SK-N-SH (cell line): ENCODE measurements at regions not wholly inside any gene's neighbourhood (a gene's known extent, or its start where the extent isn't known, plus 50 kb on each side); places are given as distances from the start of the nearest gene placed in this dataset.

Experiments
- CTCF ChIA-PET: fragments of 300-600, 350-600 bp; formaldehyde crosslinking; extraction: SDS; loops from one replicate; lab custom pipeline; 2021; lab: Yijun Ruan, JAX
- POLR2A ChIA-PET: fragments of 350-600 bp; sonication (Branson Sonifier 250); formaldehyde crosslinking; extraction: SDS; loops from one replicate; lab custom pipeline; 2020; ENCODE audit warnings: antibody characterized with exemption, inconsistent platforms; lab: Yijun Ruan, JAX
- DNase-seq: peaks from one replicate; pipeline ENCODE4 v3.0.0; 2012
- H2AFZ ChIP-seq: fragments of 200-600 bp; sonication (generic); 2 replicates; pipeline ENCODE4 v1.8.1; 2016; ENCODE audit warnings: antibody characterized with exemption, mild to moderate bottlenecking, low read depth
- H3F3A ChIP-seq: fragments of 200-600 bp; sonication (generic); replicated peaks from 2 replicates; pipeline ENCODE3; 2016; ENCODE audit warnings: antibody characterized with exemption, mild to moderate bottlenecking; ENCODE audit not compliant: insufficient read depth
- H3K27ac ChIP-seq, 2 experiments: fragments of 200-500 bp in 1 of 2; fragments of 200-600 bp in 1 of 2; sonication (Bioruptor generic) in 1 of 2; sonication (generic), shearing (Covaris generic) in 1 of 2; 2 replicates each; pipeline versions ENCODE4 v1.5.1 to v1.6.1; 2014 to 2016; ENCODE audit warnings: low read depth in 2 of 2, inconsistent platforms in 1 of 2, low read length in 1 of 2, mild to moderate bottlenecking in 1 of 2, mixed read lengths in 1 of 2
- H3K27me3 ChIP-seq: fragments of 200-600 bp; sonication (generic), shearing (Covaris generic); 2 replicates; pipeline ENCODE4 v1.6.1; 2016; ENCODE audit warnings: mixed run types; ENCODE audit not compliant: insufficient read depth
- H3K36me3 ChIP-seq, 2 experiments: fragments of 200-500 bp in 1 of 2; fragments of 200-600 bp in 1 of 2; sonication (Bioruptor generic) in 1 of 2; sonication (generic) in 1 of 2; replicated peaks in 1 of 2; 2 replicates each; pipeline versions ENCODE3 to v1.5.1; 2014 to 2016; ENCODE audit warnings: low read length in 1 of 2, mild to moderate bottlenecking in 1 of 2; ENCODE audit not compliant: insufficient read depth in 2 of 2, control insufficient read depth in 1 of 2
- H3K4me1 ChIP-seq, 2 experiments: fragments of 200-500 bp in 1 of 2; fragments of 200-600 bp in 1 of 2; sonication (Bioruptor generic) in 1 of 2; sonication (generic), shearing (Covaris generic) in 1 of 2; 2 replicates each; pipeline versions ENCODE4 v1.5.1 to v1.6.1; 2014 to 2016; ENCODE audit warnings: low read depth in 1 of 2, low read length in 1 of 2, mixed run types in 1 of 2; ENCODE audit not compliant: insufficient read depth in 2 of 2, control insufficient read depth in 1 of 2
- H3K4me2 ChIP-seq: fragments of 200-600 bp; sonication (generic), shearing (Covaris generic); 2 replicates; pipeline ENCODE4 v1.6.1; 2017; ENCODE audit warnings: mixed run types
- H3K4me3 ChIP-seq, 2 experiments: fragments of 200-500 bp in 1 of 2; fragments of 200-600 bp in 1 of 2; sonication (Bioruptor generic) in 1 of 2; sonication (generic), shearing (Covaris generic) in 1 of 2; 2 replicates each; pipeline versions ENCODE4 v1.5.1 to v1.8.1; 2014 to 2016; ENCODE audit warnings: low read depth in 2 of 2, inconsistent platforms in 1 of 2, low read length in 1 of 2, mild to moderate bottlenecking in 1 of 2, mixed read lengths in 1 of 2, moderate library complexity in 1 of 2
- H3K79me2 ChIP-seq: fragments of 200-600 bp; sonication (generic); 2 replicates; pipeline ENCODE4 v1.8.1; 2017; ENCODE audit warnings: mild to moderate bottlenecking; ENCODE audit not compliant: insufficient read depth
- H3K9ac ChIP-seq: fragments of 200-600 bp; sonication (generic); 2 replicates; pipeline ENCODE4 v1.6.1; 2017; ENCODE audit warnings: mixed run types
- H3K9me2 ChIP-seq: fragments of 200-600 bp; sonication (generic); 2 replicates; pipeline ENCODE4 v1.6.1; 2017; ENCODE audit warnings: mixed run types
- H3K9me3 ChIP-seq: fragments of 200-600 bp; sonication (generic); 2 replicates; pipeline ENCODE4 v1.6.1; 2017; ENCODE audit warnings: mixed run types, mild to moderate bottlenecking, moderate library complexity
- H4K20me1 ChIP-seq: fragments of 200-600 bp; sonication (generic); 2 replicates; pipeline ENCODE4 v1.6.1; 2017; ENCODE audit warnings: mild to moderate bottlenecking, mixed run types; ENCODE audit not compliant: insufficient read depth
- CHD2 ChIP-seq: fragments of 150-350 bp; IDR thresholded peaks from 2 replicates; pipeline ENCODE4 v1.6.1; 2018; ENCODE audit warnings: low read length; ENCODE audit not compliant: partially characterized antibody
- CTCF ChIP-seq: fragments of 200-600 bp; sonication (generic); IDR thresholded peaks from 2 replicates; pipeline ENCODE4 v1.6.1; 2017; ENCODE audit warnings: antibody characterized with exemption, mild to moderate bottlenecking, moderate library complexity
- EP300 ChIP-seq, 2 experiments: IDR thresholded peaks; 2 replicates each; pipeline versions ENCODE4 v1.4.0 to v1.6.1; 2012; ENCODE audit warnings: borderline replicate concordance in 1 of 2, low read depth in 1 of 2, low read length in 1 of 2
- EZH2phosphoT487 ChIP-seq: fragments of 200-600 bp; sonication (generic); IDR thresholded peaks from 2 replicates; pipeline ENCODE4 v1.6.1; 2017; ENCODE audit warnings: low read depth, mixed run types, mild to moderate bottlenecking, antibody characterized with exemption, moderate library complexity, borderline replicate concordance
- FOSL2 ChIP-seq: IDR thresholded peaks from 2 replicates; pipeline ENCODE4 v1.4.0; 2012; ENCODE audit warnings: low read depth, mild to moderate bottlenecking, moderate library complexity, borderline replicate concordance
- FOXJ3 ChIP-seq: sonication (generic); formaldehyde crosslinking; IDR thresholded peaks from 2 replicates; pipeline ENCODE4 v1.5.1; 2020; ENCODE audit warnings: mild to moderate bottlenecking, missing genetic modification reagents
- GATA2 ChIP-seq: sonication (generic); formaldehyde crosslinking; IDR thresholded peaks from 2 replicates; pipeline ENCODE4 v1.5.0; 2020; ENCODE audit warnings: mild to moderate bottlenecking, missing genetic modification reagents
- IRF3 ChIP-seq: fragments of 150-350 bp; IDR thresholded peaks from 2 replicates; pipeline ENCODE4 v1.6.1; 2016; ENCODE audit warnings: mild to moderate bottlenecking, low read depth, low read length
- MXI1 ChIP-seq: IDR thresholded peaks from 2 replicates; pipeline ENCODE4 v1.6.1; 2012; ENCODE audit warnings: mild to moderate bottlenecking, low read depth, low read length, improper control_type of control experiment
- RAD21 ChIP-seq: IDR thresholded peaks from 2 replicates; pipeline ENCODE4 v1.6.1; 2012; ENCODE audit warnings: mild to moderate bottlenecking, low read length
- RCOR1 ChIP-seq: fragments of 150-350 bp; IDR thresholded peaks from 2 replicates; pipeline ENCODE4 v1.6.1; 2017; ENCODE audit warnings: antibody characterized with exemption, low read length
- SIN3A ChIP-seq: IDR thresholded peaks from 2 replicates; pipeline ENCODE4 v1.6.1; 2012; ENCODE audit warnings: low read depth, mild to moderate bottlenecking, low read length, moderate library complexity, borderline replicate concordance
- SMC3 ChIP-seq: IDR thresholded peaks from 2 replicates; pipeline ENCODE4 v1.6.1; 2012; ENCODE audit warnings: low read depth, low read length, improper control_type of control experiment
- USF1 ChIP-seq: IDR thresholded peaks from 2 replicates; pipeline ENCODE4 v1.4.0; 2012; ENCODE audit warnings: low read depth, borderline replicate concordance
- YY1 ChIP-seq: IDR thresholded peaks from 2 replicates; pipeline ENCODE4 v1.4.0; 2012; ENCODE audit warnings: low read depth, mild to moderate bottlenecking
- WGBS: methylation state at CpG from one replicate; pipeline ENCODE4 v1.1.6; 2017; ENCODE audit warnings: low lambda C conversion rate; 5-methylcytosine and 5-hydroxymethylcytosine counted together

GRCh38 chr2:235264512-235264911 lies 229.3 kb upstream of the AGAP1 start (continued):
- no peak for TF ChIP-seq MXI1
- TF ChIP-seq EP300 (IDR thresholded peaks at IDR 0.05; ENCODE audit: borderline replicate concordance in 1 of 2, low read depth in 1 of 2, low read length in 1 of 2): no peak
- TF ChIP-seq IRF3: no peak
- no peak for TF ChIP-seq USF1
- no peak for TF ChIP-seq FOSL2
- no peak for TF ChIP-seq EZH2phosphoT487
- TF ChIP-seq CTCF: no peak
- TF ChIP-seq YY1: no peak
- no peak for TF ChIP-seq RAD21

GRCh38 chr2:235265348-235265965 lies 228.4 kb upstream of the AGAP1 start:
- Histone ChIP-seq H3K4me2 (no peak overlapping the region), H3K36me3 (no peaks in the 10 kb centered on the region), H3K9me3 (no peaks in the 10 kb centered on the region), H3K9ac (no peak overlapping the region), H3F3A (no peaks in the 10 kb centered on the region), H3K27ac (peak overlapping the region in 1 of 2 experiments; percentile 64; a peak in 2 of 4 replicates), H3K4me1 (peaks cover 15 to 28% of the 10 kb centered on the region in 2 experiments; a peak in 3 of 4 replicates), H3K27me3 (no peaks in the 10 kb centered on the region), H2AFZ (no peak overlapping the region), H3K4me3 (no peak overlapping the region), H3K79me2 (no peaks in the 10 kb centered on the region), H4K20me1 (no peaks in the 10 kb centered on the region), H3K9me2 (no peaks in the 10 kb centered on the region)
- peak; percentile 83 for DNase-seq
- ChIA-PET CTCF (interaction anchor here (0.7 to 1.6 kb wide), 2 partner anchors 30 to 129 kb away, joined by 4 read pairs; no protein-coding TSS in a partner anchor), POLR2A (interaction anchor here (0.6 kb wide), 1 partner anchor 1481 kb away, joined by 3 read pairs; no protein-coding TSS in a partner anchor)
- 80% methylated on average over 8 of the region's 9 CpGs for WGBS
- TF ChIP-seq EP300 (IDR thresholded peaks at IDR 0.05; ENCODE audit: borderline replicate concordance in 1 of 2, low read depth in 1 of 2, low read length in 1 of 2): peak in 1 of 2 experiments; percentile 88; a peak in 2 of 4 replicates
- peak; percentile 98 for TF ChIP-seq RCOR1
- TF ChIP-seq SMC3: peak; percentile 14; the same call in 1 of the 2 replicates
- peak; percentile 34 for TF ChIP-seq RAD21
- peak; percentile 79 for TF ChIP-seq MXI1
- peak; percentile 67 for TF ChIP-seq CHD2
- TF ChIP-seq FOXJ3 (CRISPR knock-in tag): no peak; the same call in 1 of the 2 replicates
- no peak for TF ChIP-seq EZH2phosphoT487
- no peak for TF ChIP-seq SIN3A
- peak; percentile 28; the same call in 1 of the 2 replicates for TF ChIP-seq GATA2 (CRISPR knock-in tag)
